CD14-positive monocyte (primary cell): ENCODE measurements at regions not wholly inside any gene's neighbourhood (a gene's known extent, or its start where the extent isn't known, plus 50 kb on each side); places are given as distances from the start of the nearest gene placed in this dataset.
"Not testable (repeated sequence)": the region's sequence is repeated elsewhere in the genome, so short reads cannot be mapped to it uniquely, and the experiment has no call there.

Source experiments
- DNase-seq, 3 donors: peaks; one replicate each; pipeline ENCODE4 v3.0.0-alpha.2; 2011 to 2022
- H2AFZ ChIP-seq: 2 replicates; pipeline ENCODE4 v1.6.0; 2012; ENCODE audit warnings: mild to moderate bottlenecking, low read depth, low read length, inconsistent platforms; ENCODE audit not compliant: insufficient read depth, poor library complexity, severe bottlenecking
- H3K27ac ChIP-seq, 2 donors: 1 replicate in 1 of 2; 2 replicates in 1 of 2; pipeline ENCODE4 v1.5.1; 2012 to 2013; ENCODE audit warnings: low read length in 2 of 2, control low read depth in 1 of 2, inconsistent platforms in 1 of 2, low read depth in 1 of 2, mild to moderate bottlenecking in 1 of 2
- H3K27me3 ChIP-seq, 2 donors: one replicate each; pipeline versions ENCODE4 v1.6.0 to v1.6.1; 2011 to 2013; ENCODE audit warnings: low read length in 2 of 2; ENCODE audit not compliant: control insufficient read depth in 2 of 2, insufficient read depth in 2 of 2
- H3K36me3 ChIP-seq, 2 donors: replicated peaks in 1 of 2; 1 replicate in 1 of 2; 2 replicates in 1 of 2; pipeline versions ENCODE4 v1.5.1 to v1.6.1; 2012 to 2013; ENCODE audit warnings: low read length in 2 of 2, control low read depth in 1 of 2, inconsistent platforms in 1 of 2, mild to moderate bottlenecking in 1 of 2; ENCODE audit not compliant: insufficient read depth in 2 of 2, control insufficient read depth in 1 of 2
- H3K4me1 ChIP-seq, 2 donors: 1 replicate in 1 of 2; 2 replicates in 1 of 2; pipeline versions ENCODE4 v1.5.1 to v1.6.1; 2012 to 2013; ENCODE audit warnings: low read length in 2 of 2, control low read depth in 1 of 2, inconsistent platforms in 1 of 2, mild to moderate bottlenecking in 1 of 2, moderate library complexity in 1 of 2; ENCODE audit not compliant: insufficient read depth in 2 of 2, control insufficient read depth in 1 of 2
- H3K4me2 ChIP-seq: replicated peaks from 2 replicates; pipeline ENCODE3; 2012; ENCODE audit warnings: low read length, moderate library complexity, mild to moderate bottlenecking; ENCODE audit not compliant: poor library complexity, severe bottlenecking; ENCODE audit errors: extremely low read depth
- H3K4me3 ChIP-seq, 3 experiments: fragments of 200-600 bp in 1 of 3; sonication (generic) in 1 of 3; replicated peaks in 1 of 3; 1 replicate in 2 of 3; 2 replicates in 1 of 3; pipeline ENCODE4 v1.5.1; 2011 to 2013; ENCODE audit warnings: low read length in 3 of 3, mild to moderate bottlenecking in 3 of 3, control low read depth in 2 of 3, low read depth in 2 of 3, inconsistent platforms in 1 of 3, moderate library complexity in 1 of 3
- H3K79me2 ChIP-seq: 2 replicates; pipeline ENCODE4 v1.6.0; 2012; ENCODE audit warnings: mild to moderate bottlenecking, control low read depth, inconsistent platforms, low read length, moderate library complexity; ENCODE audit not compliant: insufficient read depth
- H3K9ac ChIP-seq: 2 replicates; pipeline ENCODE4 v1.6.0; 2017; ENCODE audit warnings: low read length, mild to moderate bottlenecking; ENCODE audit not compliant: insufficient read depth, poor library complexity, severe bottlenecking
- H3K9me3 ChIP-seq, 2 donors: replicated peaks in 1 of 2; 1 replicate in 1 of 2; 2 replicates in 1 of 2; pipeline versions ENCODE4 v1.5.1 to v1.6.1; 2012 to 2013; ENCODE audit warnings: low read length in 2 of 2, control low read depth in 1 of 2; ENCODE audit not compliant: control insufficient read depth in 1 of 2, insufficient read depth in 1 of 2
- H4K20me1 ChIP-seq: 2 replicates; pipeline ENCODE4 v1.6.0; 2012; ENCODE audit warnings: mild to moderate bottlenecking, low read length, control low read depth, moderate library complexity; ENCODE audit not compliant: insufficient read depth
- H3K27ac Mint-ChIP-seq, 7 donors: one replicate each; pipeline ENCODE4 v1.8.0; 2020; ENCODE audit warnings: mild to moderate bottlenecking in 7 of 7, mixed read lengths in 7 of 7, moderate library complexity in 6 of 7, inconsistent platforms in 2 of 7
- H3K27me3 Mint-ChIP-seq, 3 donors: one replicate each; pipeline ENCODE4 v1.8.0; 2021 to 2022; ENCODE audit warnings: low read depth in 3 of 3, mild to moderate bottlenecking in 3 of 3, mixed read lengths in 3 of 3, moderate library complexity in 3 of 3, inconsistent platforms in 1 of 3
- H3K36me3 Mint-ChIP-seq, 2 donors: one replicate each; pipeline ENCODE4 v1.8.0; 2020; ENCODE audit warnings: mixed read lengths in 2 of 2, inconsistent platforms in 1 of 2, mild to moderate bottlenecking in 1 of 2
- H3K4me1 Mint-ChIP-seq: one replicate; pipeline ENCODE4 v1.8.0; 2020; ENCODE audit warnings: mild to moderate bottlenecking, mixed read lengths
- H3K4me3 Mint-ChIP-seq, 2 donors: one replicate each; pipeline ENCODE4 v1.8.0; 2020; ENCODE audit warnings: mild to moderate bottlenecking in 2 of 2, mixed read lengths in 2 of 2, moderate library complexity in 1 of 2
- H3K9me3 Mint-ChIP-seq, 7 donors: one replicate each; pipeline ENCODE4 v1.8.0; 2020 to 2022; ENCODE audit warnings: mixed read lengths in 7 of 7, mild to moderate bottlenecking in 6 of 7, moderate library complexity in 6 of 7, inconsistent platforms in 2 of 7
- WGBS: methylation state at CpG from one replicate; pipeline ENCODE4 v1.1.5; 2013; ENCODE audit warnings: missing lambda C conversion rate; ENCODE audit not compliant: insufficient coverage; 5-methylcytosine and 5-hydroxymethylcytosine counted together
- intact Hi-C, 2 donors: fragments of 100-400 bp; cut with micrococcal nuclease; formaldehyde crosslinking; loops; one replicate each; pipeline versions ENCODE4 v1.15.0 to v1.15.1; 2023
- TF ChIP-seq, protein P1 (sequence below): fragments of 200-600 bp; IDR thresholded peaks from one replicate; pipeline ENCODE4 v1.8.0; 2022; ENCODE audit warnings: antibody characterized with exemption, mild to moderate bottlenecking

- intact Hi-C loops = no loop called here
- WGBS = 82% methylated on average over 2 of the region's 5 CpGs
- H3K9me3 Mint-ChIP-seq = peaks cover 0 to 12% (median 6%) of the 10 kb centered on the region in 7 donors
These were observed 1705.0 kb downstream of the OLFM4 start for GRCh38 chr13:54733639-54734038.

DNA sequence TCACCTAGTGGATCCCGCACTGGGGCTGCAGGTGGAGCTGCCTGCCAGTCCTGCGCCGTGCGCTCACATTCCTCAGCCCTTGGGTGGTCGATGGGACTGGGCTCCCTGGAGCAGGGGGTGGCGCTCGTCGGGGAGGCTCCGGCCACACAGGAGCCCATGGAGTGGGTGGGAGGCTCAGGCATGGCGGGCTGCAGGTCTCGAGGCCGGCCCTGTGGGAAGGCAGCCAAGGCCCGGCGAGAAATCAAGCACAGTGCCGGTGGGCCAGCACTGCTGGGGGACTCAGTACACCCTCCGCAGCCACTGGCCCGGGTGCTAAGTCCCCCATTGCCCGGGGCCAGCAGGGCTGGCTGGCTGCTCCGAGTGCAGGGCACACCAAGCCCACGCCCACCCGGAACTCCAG, 1708.6 kb downstream of the OLFM4 start:
- peaks cover 0 to 15% (median 6%) of the 10 kb centered on the region in 7 donors for H3K9me3 Mint-ChIP-seq
- H3K4me3 Mint-ChIP-seq, DNase-seq, H3K27me3 Mint-ChIP-seq, H3K79me2 ChIP-seq, H4K20me1 ChIP-seq, H3K4me1 Mint-ChIP-seq, H2AFZ ChIP-seq, intact Hi-C loops, H3K4me3 ChIP-seq, H3K36me3 ChIP-seq, H3K9me3 ChIP-seq, H3K27ac Mint-ChIP-seq, H3K4me1 ChIP-seq, H3K27ac ChIP-seq, H3K27me3 ChIP-seq, H3K36me3 Mint-ChIP-seq, H3K9ac ChIP-seq, H3K4me2 ChIP-seq: not testable (repeated sequence)
- WGBS = 96% methylated on average over 8 of the region's 21 CpGs

More at GRCh38 chr13:54733639-54734038, 1705.0 kb downstream of the OLFM4 start:
- Histone ChIP-seq H3K4me2 (no peak overlapping the region), H3K4me3 (no peak overlapping the region), H3K9me3 (no peaks in the 10 kb centered on the region), H2AFZ (no peak overlapping the region), H3K27ac (no peak overlapping the region), H3K79me2 (no peaks in the 10 kb centered on the region), H3K4me1 (no peaks in the 10 kb centered on the region), H3K9ac (no peak overlapping the region), H3K27me3 (no peaks in the 10 kb centered on the region), H3K36me3 (no peaks in the 10 kb centered on the region), H4K20me1 (no peaks in the 10 kb centered on the region)
- TF ChIP-seq, protein P1, sequence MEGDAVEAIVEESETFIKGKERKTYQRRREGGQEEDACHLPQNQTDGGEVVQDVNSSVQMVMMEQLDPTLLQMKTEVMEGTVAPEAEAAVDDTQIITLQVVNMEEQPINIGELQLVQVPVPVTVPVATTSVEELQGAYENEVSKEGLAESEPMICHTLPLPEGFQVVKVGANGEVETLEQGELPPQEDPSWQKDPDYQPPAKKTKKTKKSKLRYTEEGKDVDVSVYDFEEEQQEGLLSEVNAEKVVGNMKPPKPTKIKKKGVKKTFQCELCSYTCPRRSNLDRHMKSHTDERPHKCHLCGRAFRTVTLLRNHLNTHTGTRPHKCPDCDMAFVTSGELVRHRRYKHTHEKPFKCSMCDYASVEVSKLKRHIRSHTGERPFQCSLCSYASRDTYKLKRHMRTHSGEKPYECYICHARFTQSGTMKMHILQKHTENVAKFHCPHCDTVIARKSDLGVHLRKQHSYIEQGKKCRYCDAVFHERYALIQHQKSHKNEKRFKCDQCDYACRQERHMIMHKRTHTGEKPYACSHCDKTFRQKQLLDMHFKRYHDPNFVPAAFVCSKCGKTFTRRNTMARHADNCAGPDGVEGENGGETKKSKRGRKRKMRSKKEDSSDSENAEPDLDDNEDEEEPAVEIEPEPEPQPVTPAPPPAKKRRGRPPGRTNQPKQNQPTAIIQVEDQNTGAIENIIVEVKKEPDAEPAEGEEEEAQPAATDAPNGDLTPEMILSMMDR = no peak
- Mint-ChIP-seq H3K4me1 (no peaks in the 10 kb centered on the region), H3K27me3 (no peaks in the 10 kb centered on the region), H3K4me3 (no peak overlapping the region), H3K36me3 (no peaks in the 10 kb centered on the region), H3K27ac (no peak overlapping the region)
- no peak for DNase-seq
